Adrenal gland (tissue), 9 donors: ENCODE measurements at regions not wholly inside any gene's neighbourhood (a gene's known extent, or its start where the extent isn't known, plus 50 kb on each side); places are given as distances from the start of the nearest gene placed in this dataset.

Experiments used
- DNase-seq, 7 donors: peaks; one replicate each; pipeline ENCODE4 v3.0.0-alpha.2; 2019 to 2020
- H3K27ac ChIP-seq, 5 donors: fragments of 200-600 bp; sonication (generic) in 4 of 5; 1 replicate in 3 of 5; 2 replicates in 2 of 5; pipeline versions ENCODE4 v1.5.1 to v1.8.0; 2016 to 2020; ENCODE audit warnings: mild to moderate bottlenecking in 1 of 5
- H3K27me3 ChIP-seq: fragments of 200-600 bp; 2 replicates; pipeline ENCODE4 v1.8.0; 2021
- H3K36me3 ChIP-seq, 2 donors: fragments of 200-600 bp; replicated peaks in 1 of 2; 1 replicate in 1 of 2; 2 replicates in 1 of 2; pipeline versions ENCODE4 v1.5.1 to v1.8.0; 2018 to 2022
- H3K4me1 ChIP-seq, 2 donors: fragments of 200-600 bp; replicated peaks in 1 of 2; 1 replicate in 1 of 2; 2 replicates in 1 of 2; pipeline versions ENCODE4 v1.5.1 to v1.8.0; 2018 to 2021
- H3K4me3 ChIP-seq, 4 donors: fragments of 200-600 bp; sonication (generic) in 3 of 4; one replicate each; pipeline ENCODE4 v1.5.1; 2016 to 2018
- H3K9me3 ChIP-seq, 3 donors: fragments of 200-600 bp; sonication (generic) in 1 of 3; replicated peaks in 1 of 3; 1 replicate in 2 of 3; 2 replicates in 1 of 3; pipeline versions ENCODE4 v1.5.1 to v1.8.0; 2016 to 2021
- POLR2A ChIP-seq, 2 donors: fragments of 450-650 bp; IDR thresholded peaks; one replicate each; pipeline ENCODE4 v1.6.1; 2017; ENCODE audit warnings: antibody characterized with exemption in 2 of 2, mild to moderate bottlenecking in 2 of 2, moderate library complexity in 1 of 2
- WGBS, 4 donors: extraction: QIAGEN DNeasy Blood & Tissue Kit in 2 of 4; methylation state at CpG; one replicate each; pipeline versions ENCODE4 v1.1.5 to v1.1.7; 2013 to 2017; 5-methylcytosine and 5-hydroxymethylcytosine counted together
- intact Hi-C, 2 donors: fragments of 100-400 bp; cut with DNase I; formaldehyde crosslinking; loops; one replicate each; pipeline versions ENCODE4 v1.14.1 to v1.15.0; 2022 to 2023
- TF ChIP-seq, protein P1 (sequence below), 6 experiments: fragments of 450-650 bp in 4 of 6; fragments of 200-600 bp in 2 of 6; sonication (generic) in 1 of 6; IDR thresholded peaks; 1 replicate in 5 of 6; 2 replicates in 1 of 6; pipeline versions ENCODE4 v1.5.1 to v1.8.0; 2016 to 2021; ENCODE audit warnings: antibody characterized with exemption in 6 of 6, mild to moderate bottlenecking in 2 of 6, moderate library complexity in 1 of 6
- donor health status: healthy with polysubstance abuse.
- donor health status: Bipolar disorder and iron deficiency.
- donor health status: DM: yes; HTN: yes; CAD: no.
- donor health status: DM: no; HTN: no; CAD: no.
- donor health status: DM: no; HTN: no; CAD: no.

DNA sequence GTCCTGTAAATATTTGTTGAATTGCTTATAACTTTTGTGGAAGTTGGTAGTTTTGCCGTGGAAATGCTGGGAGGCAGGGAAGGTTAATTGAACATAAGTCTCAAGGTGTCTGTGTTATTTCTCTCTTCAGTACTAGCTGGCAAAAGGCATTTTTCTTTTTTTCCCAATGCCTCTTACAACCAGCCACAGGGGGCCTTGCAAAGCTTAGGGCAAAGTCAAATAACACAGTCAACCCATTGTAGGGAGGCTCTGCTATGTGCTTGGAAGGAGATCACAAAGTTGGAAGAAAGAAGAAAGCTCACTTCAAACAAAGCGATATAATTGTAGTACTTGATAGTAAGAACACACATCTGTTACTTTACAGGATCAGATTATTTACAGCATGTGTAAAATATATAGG, 802.6 kb downstream of the PDHA2 start:
- TF ChIP-seq, protein P1, sequence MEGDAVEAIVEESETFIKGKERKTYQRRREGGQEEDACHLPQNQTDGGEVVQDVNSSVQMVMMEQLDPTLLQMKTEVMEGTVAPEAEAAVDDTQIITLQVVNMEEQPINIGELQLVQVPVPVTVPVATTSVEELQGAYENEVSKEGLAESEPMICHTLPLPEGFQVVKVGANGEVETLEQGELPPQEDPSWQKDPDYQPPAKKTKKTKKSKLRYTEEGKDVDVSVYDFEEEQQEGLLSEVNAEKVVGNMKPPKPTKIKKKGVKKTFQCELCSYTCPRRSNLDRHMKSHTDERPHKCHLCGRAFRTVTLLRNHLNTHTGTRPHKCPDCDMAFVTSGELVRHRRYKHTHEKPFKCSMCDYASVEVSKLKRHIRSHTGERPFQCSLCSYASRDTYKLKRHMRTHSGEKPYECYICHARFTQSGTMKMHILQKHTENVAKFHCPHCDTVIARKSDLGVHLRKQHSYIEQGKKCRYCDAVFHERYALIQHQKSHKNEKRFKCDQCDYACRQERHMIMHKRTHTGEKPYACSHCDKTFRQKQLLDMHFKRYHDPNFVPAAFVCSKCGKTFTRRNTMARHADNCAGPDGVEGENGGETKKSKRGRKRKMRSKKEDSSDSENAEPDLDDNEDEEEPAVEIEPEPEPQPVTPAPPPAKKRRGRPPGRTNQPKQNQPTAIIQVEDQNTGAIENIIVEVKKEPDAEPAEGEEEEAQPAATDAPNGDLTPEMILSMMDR (IDR thresholded peaks at IDR 0.05): no peak
- TF ChIP-seq POLR2A (IDR thresholded peaks at IDR 0.05): no peak
- no peak overlapping the region for H3K4me3 ChIP-seq
- H3K4me1 ChIP-seq: no peaks in the 10 kb centered on the region
- H3K27ac ChIP-seq: no peak overlapping the region
- intact Hi-C loops: no loop called here
- H3K27me3 ChIP-seq: no peaks in the 10 kb centered on the region
- no peaks in the 10 kb centered on the region for H3K36me3 ChIP-seq
- 75 to 84% (median 79%) methylated on average over 2 of the region's 2 CpGs for WGBS, 4 donors
- no peaks in the 10 kb centered on the region for H3K9me3 ChIP-seq
- no peak for DNase-seq

DNA sequence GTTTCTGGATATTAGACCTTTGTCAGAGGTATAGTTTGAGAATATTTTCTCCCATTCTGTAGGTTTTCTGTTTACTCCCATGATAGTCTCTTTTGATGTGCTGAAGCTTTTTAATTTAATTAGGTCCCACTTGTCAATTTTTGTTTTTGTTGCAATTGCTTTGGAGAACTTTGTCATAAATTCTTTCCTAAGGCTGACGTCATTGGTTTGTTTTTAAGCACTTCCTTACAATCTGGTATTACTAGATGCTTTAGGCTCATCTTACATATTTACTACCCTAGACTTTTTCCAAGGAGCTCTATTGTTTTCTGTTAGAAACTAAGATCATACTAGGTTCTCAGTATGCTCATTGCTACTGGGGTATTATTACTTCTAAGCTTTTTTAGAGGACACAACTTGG, 806.3 kb downstream of the PDHA2 start:
- H3K9me3 ChIP-seq: no peaks in the 10 kb centered on the region
- 57 to 74% (median 70%) methylated on average over 1 of the region's 1 CpG for WGBS, 4 donors
- no peak overlapping the region for H3K4me3 ChIP-seq
- DNase-seq: no peak
- no peak for TF ChIP-seq POLR2A (IDR thresholded peaks at IDR 0.05)
- TF ChIP-seq, protein P1 (IDR thresholded peaks at IDR 0.05): no peak
- no peaks in the 10 kb centered on the region for H3K27me3 ChIP-seq
- intact Hi-C loops: no loop called here
- H3K27ac ChIP-seq: no peak overlapping the region
- H3K36me3 ChIP-seq: no peaks in the 10 kb centered on the region
- no peaks in the 10 kb centered on the region for H3K4me1 ChIP-seq

DNA sequence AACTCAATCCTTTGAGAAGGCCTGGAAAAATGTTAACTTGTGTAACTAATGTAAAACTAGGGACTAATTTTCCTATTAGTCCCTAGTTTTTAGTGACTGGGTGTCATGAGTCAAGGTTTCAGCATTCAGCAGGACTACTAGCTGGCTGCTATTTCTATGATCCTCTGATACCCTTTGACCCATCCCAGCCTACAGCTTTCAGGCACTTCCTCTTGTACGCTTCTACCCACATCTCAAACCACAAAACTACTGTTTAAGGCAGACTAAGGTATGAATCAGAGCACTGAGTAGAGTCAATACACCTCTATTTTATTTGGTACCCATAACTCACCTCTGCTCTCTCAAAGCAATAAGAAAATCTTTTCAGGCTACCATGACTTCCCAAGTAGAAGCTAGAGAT, 809.6 kb downstream of the PDHA2 start:
- Histone ChIP-seq H3K4me1 (no peaks in the 10 kb centered on the region), H3K4me3 (no peak overlapping the region), H3K27me3 (no peaks in the 10 kb centered on the region), H3K36me3 (no peaks in the 10 kb centered on the region), H3K9me3 (no peaks in the 10 kb centered on the region), H3K27ac (no peak overlapping the region)
- 48 to 71% (median 60%) methylated on average over 1 of the region's 1 CpG for WGBS, 4 donors
- intact Hi-C loops: no loop called here
- no peak for DNase-seq
- no peak for TF ChIP-seq POLR2A (IDR thresholded peaks at IDR 0.05)
- TF ChIP-seq, protein P1 (IDR thresholded peaks at IDR 0.05): no peak

DNA sequence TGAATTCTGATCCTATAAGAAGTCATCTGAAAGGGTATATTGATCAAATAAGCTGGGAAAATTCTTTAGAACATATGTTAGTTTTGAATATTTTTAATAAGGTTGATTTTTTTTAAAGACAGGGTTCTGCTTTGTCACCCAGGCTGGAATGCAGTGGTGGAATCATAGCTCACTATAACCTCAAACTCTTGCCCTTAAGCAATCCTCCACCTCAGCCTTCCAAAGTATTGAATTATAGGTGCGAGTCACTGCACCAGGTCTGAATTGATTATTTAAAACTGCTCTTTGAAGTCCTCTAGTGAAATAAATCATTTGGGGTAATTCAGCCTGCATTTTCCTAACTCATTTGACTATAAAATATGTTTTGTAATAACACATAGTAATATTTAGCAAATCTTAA, 812.3 kb downstream of the PDHA2 start:
- TF ChIP-seq, protein P1 (IDR thresholded peaks at IDR 0.05): no peak
- TF ChIP-seq POLR2A (IDR thresholded peaks at IDR 0.05): no peak
- WGBS, 4 donors: 78 to 88% (median 82%) methylated on average over 1 of the region's 1 CpG

More for the DNA sequence above, 812.3 kb downstream of the PDHA2 start:
- H3K27me3 ChIP-seq: no peaks in the 10 kb centered on the region
- no peaks in the 10 kb centered on the region for H3K36me3 ChIP-seq
- no peak for DNase-seq
- no peak overlapping the region for H3K4me3 ChIP-seq
- H3K9me3 ChIP-seq: no peaks in the 10 kb centered on the region
- H3K27ac ChIP-seq: no peak overlapping the region
- H3K4me1 ChIP-seq: no peaks in the 10 kb centered on the region
- intact Hi-C loops: no loop called here
